Body of pancreas (tissue), 4 donors: ENCODE measurements at regions not wholly inside any gene's neighbourhood (a gene's known extent, or its start where the extent isn't known, plus 50 kb on each side); places are given as distances from the start of the nearest gene placed in this dataset.

Experiments
- ATAC-seq: fragments of 150-250 bp; one replicate; pipeline ENCODE4 v1.9.1; 2016
- DNase-seq, 4 donors: peaks; one replicate each; pipeline ENCODE4 v3.0.0-alpha.2; 2019
- H3K27ac ChIP-seq, 4 donors: fragments of 200-600 bp; sonication (generic); 1 replicate in 3 of 4; 2 replicates in 1 of 4; pipeline versions ENCODE4 v1.5.1 to v1.6.1; 2016 to 2019; ENCODE audit warnings: mild to moderate bottlenecking in 1 of 4, mixed read lengths in 1 of 4, moderate library complexity in 1 of 4
- H3K27me3 ChIP-seq, 2 donors: fragments of 200-600 bp; sonication (generic); one replicate each; pipeline ENCODE4 v1.6.0; 2016; ENCODE audit warnings: mild to moderate bottlenecking in 1 of 2
- H3K36me3 ChIP-seq, 2 donors: fragments of 200-600 bp; sonication (generic); replicated peaks in 1 of 2; 2 replicates each; pipeline ENCODE4 v1.5.1; 2016; ENCODE audit warnings: low read depth in 2 of 2; ENCODE audit not compliant: insufficient read depth in 1 of 2
- H3K4me1 ChIP-seq: fragments of 200-600 bp; sonication (generic); one replicate; pipeline ENCODE4 v1.6.0; 2016
- H3K4me3 ChIP-seq, 2 donors: fragments of 200-600 bp; sonication (generic); 1 replicate in 1 of 2; 2 replicates in 1 of 2; pipeline ENCODE4 v1.5.1; 2016 to 2019
- H3K9me3 ChIP-seq, 3 donors: fragments of 200-600 bp; sonication (generic); 1 replicate in 2 of 3; 2 replicates in 1 of 3; pipeline ENCODE4 v1.5.1; 2016
- CTCF ChIP-seq, 7 experiments: fragments of 450-650 bp in 4 of 7; fragments of 200-600 bp in 3 of 7; sonication (generic) in 3 of 7; IDR thresholded peaks; one replicate each; pipeline ENCODE4 v1.5.1; 2016 to 2019; ENCODE audit warnings: antibody characterized with exemption in 7 of 7
- POLR2A ChIP-seq, 3 donors: fragments of 450-650 bp; IDR thresholded peaks; one replicate each; pipeline ENCODE4 v1.6.1; 2016; ENCODE audit warnings: antibody characterized with exemption in 3 of 3, mild to moderate bottlenecking in 2 of 3
- WGBS, 2 donors: methylation state at CpG; one replicate each; pipeline ENCODE4 v1.1.5; 2017; 5-methylcytosine and 5-hydroxymethylcytosine counted together
- intact Hi-C: fragments of 100-400 bp; cut with DNase I; formaldehyde crosslinking; loops from one replicate; pipeline ENCODE4 v1.15.1; 2023

GRCh38 chr6:122107256-122107852 is 292.1 kb upstream of the HSF2 start:
- whole genome bisulfite sequencing, 2 donors = 43 to 44% methylated on average over 3 of the region's 3 CpGs
- no peaks in the 10 kb centered on the region for H3K36me3 ChIP-seq
- H3K4me1 ChIP-seq = peaks cover 15% of the 10 kb centered on the region
- no peak overlapping the region for H3K27ac ChIP-seq
- no peaks in the 10 kb centered on the region for H3K27me3 ChIP-seq
- intact Hi-C loops = no loop called here
- H3K9me3 ChIP-seq = no peaks in the 10 kb centered on the region
- peak; percentile 15 to 49 (median 24) for DNase-seq
- H3K4me3 ChIP-seq = no peak overlapping the region
- TF ChIP-seq CTCF (IDR thresholded peaks at IDR 0.05) (no peak), POLR2A (IDR thresholded peaks at IDR 0.05) (no peak)
- ATAC-seq = peak; percentile 78

GRCh38 chr6:122109075-122109474 is 290.4 kb upstream of the HSF2 start:
- Histone ChIP-seq H3K36me3 (no peaks in the 10 kb centered on the region), H3K9me3 (no peaks in the 10 kb centered on the region), H3K27ac (no peak overlapping the region), H3K4me1 (peaks cover 18% of the 10 kb centered on the region), H3K27me3 (no peaks in the 10 kb centered on the region), H3K4me3 (no peak overlapping the region)
- intact Hi-C loops = no loop called here
- TF ChIP-seq POLR2A (IDR thresholded peaks at IDR 0.05) (no peak), CTCF (IDR thresholded peaks at IDR 0.05) (no peak)
- ATAC-seq = no peak
- no peak for DNase-seq

- 94 to 99% methylated on average over 2 of the region's 2 CpGs for WGBS, 2 donors
- intact Hi-C loops = no loop called here
- DNase-seq (no peak), ATAC-seq (no peak)
- Histone ChIP-seq H3K4me1 (peaks cover 29% of the 10 kb centered on the region), H3K27ac (no peak overlapping the region), H3K9me3 (no peaks in the 10 kb centered on the region), H3K27me3 (no peaks in the 10 kb centered on the region), H3K36me3 (no peaks in the 10 kb centered on the region), H3K4me3 (no peak overlapping the region)
- no peak for TF ChIP-seq POLR2A (IDR thresholded peaks at IDR 0.05)
- TF ChIP-seq CTCF (IDR thresholded peaks at IDR 0.05) = no peak
These were observed 284.7 kb upstream of the HSF2 start for GRCh38 chr6:122114717-122115116.

- no peaks in the 10 kb centered on the region for H3K27me3 ChIP-seq
- H3K4me1 ChIP-seq = peaks cover 29% of the 10 kb centered on the region
- H3K9me3 ChIP-seq = no peaks in the 10 kb centered on the region
- H3K36me3 ChIP-seq = no peaks in the 10 kb centered on the region
- intact Hi-C loops = no loop called here
- peak overlapping the region in 2 of 4 donors; percentile 68 to 83 for H3K27ac ChIP-seq
- TF ChIP-seq CTCF (IDR thresholded peaks at IDR 0.05) (no peak), POLR2A (IDR thresholded peaks at IDR 0.05) (no peak)
- WGBS, 2 donors = 23 to 29% methylated on average over 5 of the region's 5 CpGs
- DNase-seq (no peak), ATAC-seq (no peak)
- no peak overlapping the region for H3K4me3 ChIP-seq
These were observed 283.2 kb upstream of the HSF2 start for GRCh38 chr6:122116119-122116834.
